Uterus (tissue), 2 donors: ENCODE measurements at regions not wholly inside any gene's neighbourhood (a gene's known extent, or its start where the extent isn't known, plus 50 kb on each side); places are given as distances from the start of the nearest gene placed in this dataset.

Experiments
- POLR2A ChIP-seq, 2 donors: fragments of 450-650 bp; IDR thresholded peaks; one replicate each; pipeline ENCODE4 v1.6.1; 2016; ENCODE audit warnings: antibody characterized with exemption in 2 of 2, mild to moderate bottlenecking in 1 of 2, moderate library complexity in 1 of 2
- TF ChIP-seq, protein P1 (sequence below), 4 experiments: fragments of 200-600 bp in 2 of 4; fragments of 450-650 bp in 2 of 4; sonication (generic) in 2 of 4; IDR thresholded peaks; one replicate each; pipeline ENCODE4 v1.5.1; 2016 to 2019; ENCODE audit warnings: antibody characterized with exemption in 4 of 4, mild to moderate bottlenecking in 2 of 4, moderate library complexity in 1 of 4

- TF ChIP-seq, protein P1, sequence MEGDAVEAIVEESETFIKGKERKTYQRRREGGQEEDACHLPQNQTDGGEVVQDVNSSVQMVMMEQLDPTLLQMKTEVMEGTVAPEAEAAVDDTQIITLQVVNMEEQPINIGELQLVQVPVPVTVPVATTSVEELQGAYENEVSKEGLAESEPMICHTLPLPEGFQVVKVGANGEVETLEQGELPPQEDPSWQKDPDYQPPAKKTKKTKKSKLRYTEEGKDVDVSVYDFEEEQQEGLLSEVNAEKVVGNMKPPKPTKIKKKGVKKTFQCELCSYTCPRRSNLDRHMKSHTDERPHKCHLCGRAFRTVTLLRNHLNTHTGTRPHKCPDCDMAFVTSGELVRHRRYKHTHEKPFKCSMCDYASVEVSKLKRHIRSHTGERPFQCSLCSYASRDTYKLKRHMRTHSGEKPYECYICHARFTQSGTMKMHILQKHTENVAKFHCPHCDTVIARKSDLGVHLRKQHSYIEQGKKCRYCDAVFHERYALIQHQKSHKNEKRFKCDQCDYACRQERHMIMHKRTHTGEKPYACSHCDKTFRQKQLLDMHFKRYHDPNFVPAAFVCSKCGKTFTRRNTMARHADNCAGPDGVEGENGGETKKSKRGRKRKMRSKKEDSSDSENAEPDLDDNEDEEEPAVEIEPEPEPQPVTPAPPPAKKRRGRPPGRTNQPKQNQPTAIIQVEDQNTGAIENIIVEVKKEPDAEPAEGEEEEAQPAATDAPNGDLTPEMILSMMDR (IDR thresholded peaks at IDR 0.05) = no peak
- TF ChIP-seq POLR2A (IDR thresholded peaks at IDR 0.05) = no peak
These were observed 1837.5 kb upstream of the CELF4 start for GRCh38 chr18:39403121-39403520.
